ENCODE measurements at regions not wholly inside any gene's neighbourhood (a gene's known extent, or its start where the extent isn't known, plus 50 kb on each side); places are given as distances from the start of the nearest gene placed in this dataset.

DNA sequence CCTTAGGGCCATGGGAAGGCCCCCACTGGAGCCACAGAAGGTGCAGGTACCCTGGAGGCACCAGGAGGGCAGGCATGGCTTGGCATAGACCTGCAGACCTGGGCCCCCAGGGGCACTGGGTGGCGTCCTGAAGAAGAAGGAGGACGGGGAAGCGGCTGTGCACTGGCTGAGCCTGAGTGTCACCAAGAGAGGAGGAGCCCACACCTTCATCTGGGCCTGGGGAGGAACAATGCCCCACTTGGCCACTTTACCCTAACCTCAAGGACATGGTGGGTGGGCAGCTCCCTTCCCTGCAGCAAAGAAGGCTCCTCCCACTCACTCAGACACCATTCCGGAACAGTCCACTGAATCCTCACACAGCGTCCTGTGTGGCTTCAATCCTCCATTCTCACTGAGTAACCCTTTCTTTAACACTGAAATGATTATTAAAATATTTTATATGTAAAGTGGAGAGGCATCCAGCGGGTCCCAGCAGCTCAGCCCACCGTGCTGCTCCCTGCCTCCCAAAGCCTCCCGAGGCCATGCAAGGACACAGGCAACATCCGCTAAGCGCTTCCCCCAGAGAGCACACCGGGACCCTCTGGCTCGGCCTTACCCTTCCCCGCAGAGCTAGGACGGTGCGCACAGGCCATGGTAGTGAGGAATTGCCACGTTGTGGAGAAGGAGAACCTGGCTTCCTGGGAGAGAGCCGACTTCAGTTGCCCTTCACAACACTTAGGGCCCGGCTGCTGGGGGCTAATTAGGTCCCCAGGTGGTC is 516.7 kb upstream of the MGMT start:
- no peaks in the 10 kb centered on the region for H3K79me2 ChIP-seq (replicated peaks; ENCODE audit: insufficient read depth, low read length)
- no peak overlapping the region for H3K27ac ChIP-seq (ENCODE audit: low read length)
- H2AFZ ChIP-seq (ENCODE audit: low read depth, low read length), result no peak overlapping the region
- H3K36me3 ChIP-seq (ENCODE audit: insufficient read depth, low read length), result no peaks in the 10 kb centered on the region
- H3K4me3 ChIP-seq (ENCODE audit: low read length), result no peak overlapping the region
- no peaks in the 10 kb centered on the region for H3K27me3 ChIP-seq (ENCODE audit: insufficient read depth, low read depth, low read length)
- H3K9ac ChIP-seq (ENCODE audit: low read length), result no peak overlapping the region
- no peaks in the 10 kb centered on the region for H4K20me1 ChIP-seq (ENCODE audit: insufficient read depth)
- H3K4me2 ChIP-seq (ENCODE audit: low read length), result no peak overlapping the region
- H3K9me2 ChIP-seq (ENCODE audit: insufficient read depth, low read length), result no peaks in the 10 kb centered on the region
- no peaks in the 10 kb centered on the region for H3K9me3 ChIP-seq (ENCODE audit: low read length)
- TF ChIP-seq, protein P1, sequence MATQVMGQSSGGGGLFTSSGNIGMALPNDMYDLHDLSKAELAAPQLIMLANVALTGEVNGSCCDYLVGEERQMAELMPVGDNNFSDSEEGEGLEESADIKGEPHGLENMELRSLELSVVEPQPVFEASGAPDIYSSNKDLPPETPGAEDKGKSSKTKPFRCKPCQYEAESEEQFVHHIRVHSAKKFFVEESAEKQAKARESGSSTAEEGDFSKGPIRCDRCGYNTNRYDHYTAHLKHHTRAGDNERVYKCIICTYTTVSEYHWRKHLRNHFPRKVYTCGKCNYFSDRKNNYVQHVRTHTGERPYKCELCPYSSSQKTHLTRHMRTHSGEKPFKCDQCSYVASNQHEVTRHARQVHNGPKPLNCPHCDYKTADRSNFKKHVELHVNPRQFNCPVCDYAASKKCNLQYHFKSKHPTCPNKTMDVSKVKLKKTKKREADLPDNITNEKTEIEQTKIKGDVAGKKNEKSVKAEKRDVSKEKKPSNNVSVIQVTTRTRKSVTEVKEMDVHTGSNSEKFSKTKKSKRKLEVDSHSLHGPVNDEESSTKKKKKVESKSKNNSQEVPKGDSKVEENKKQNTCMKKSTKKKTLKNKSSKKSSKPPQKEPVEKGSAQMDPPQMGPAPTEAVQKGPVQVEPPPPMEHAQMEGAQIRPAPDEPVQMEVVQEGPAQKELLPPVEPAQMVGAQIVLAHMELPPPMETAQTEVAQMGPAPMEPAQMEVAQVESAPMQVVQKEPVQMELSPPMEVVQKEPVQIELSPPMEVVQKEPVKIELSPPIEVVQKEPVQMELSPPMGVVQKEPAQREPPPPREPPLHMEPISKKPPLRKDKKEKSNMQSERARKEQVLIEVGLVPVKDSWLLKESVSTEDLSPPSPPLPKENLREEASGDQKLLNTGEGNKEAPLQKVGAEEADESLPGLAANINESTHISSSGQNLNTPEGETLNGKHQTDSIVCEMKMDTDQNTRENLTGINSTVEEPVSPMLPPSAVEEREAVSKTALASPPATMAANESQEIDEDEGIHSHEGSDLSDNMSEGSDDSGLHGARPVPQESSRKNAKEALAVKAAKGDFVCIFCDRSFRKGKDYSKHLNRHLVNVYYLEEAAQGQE (IDR thresholded peaks at IDR 0.05; ENCODE audit: borderline replicate concordance), result no peak
- no peak for TF ChIP-seq SMC3 (conservative IDR thresholded peaks at IDR 0.05; ENCODE audit: poor library complexity)
- TF ChIP-seq, protein P2, sequence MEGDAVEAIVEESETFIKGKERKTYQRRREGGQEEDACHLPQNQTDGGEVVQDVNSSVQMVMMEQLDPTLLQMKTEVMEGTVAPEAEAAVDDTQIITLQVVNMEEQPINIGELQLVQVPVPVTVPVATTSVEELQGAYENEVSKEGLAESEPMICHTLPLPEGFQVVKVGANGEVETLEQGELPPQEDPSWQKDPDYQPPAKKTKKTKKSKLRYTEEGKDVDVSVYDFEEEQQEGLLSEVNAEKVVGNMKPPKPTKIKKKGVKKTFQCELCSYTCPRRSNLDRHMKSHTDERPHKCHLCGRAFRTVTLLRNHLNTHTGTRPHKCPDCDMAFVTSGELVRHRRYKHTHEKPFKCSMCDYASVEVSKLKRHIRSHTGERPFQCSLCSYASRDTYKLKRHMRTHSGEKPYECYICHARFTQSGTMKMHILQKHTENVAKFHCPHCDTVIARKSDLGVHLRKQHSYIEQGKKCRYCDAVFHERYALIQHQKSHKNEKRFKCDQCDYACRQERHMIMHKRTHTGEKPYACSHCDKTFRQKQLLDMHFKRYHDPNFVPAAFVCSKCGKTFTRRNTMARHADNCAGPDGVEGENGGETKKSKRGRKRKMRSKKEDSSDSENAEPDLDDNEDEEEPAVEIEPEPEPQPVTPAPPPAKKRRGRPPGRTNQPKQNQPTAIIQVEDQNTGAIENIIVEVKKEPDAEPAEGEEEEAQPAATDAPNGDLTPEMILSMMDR (IDR thresholded peaks at IDR 0.05; ENCODE audit: poor library complexity, severe bottlenecking), result no peak
- no peak for TF ChIP-seq RAD21 (conservative IDR thresholded peaks at IDR 0.05)
- TF ChIP-seq TAF1 (IDR thresholded peaks at IDR 0.05; ENCODE audit: low read depth), result no peak
- no peak for TF ChIP-seq MXI1 (conservative IDR thresholded peaks at IDR 0.05; ENCODE audit: poor library complexity, severe bottlenecking)
- TF ChIP-seq POLR2AphosphoS5 (IDR thresholded peaks at IDR 0.05), result no peak
- no peak for TF ChIP-seq EZH2 (IDR thresholded peaks at IDR 0.05; ENCODE audit: borderline replicate concordance, insufficient read depth, low read length, poor library complexity, severe bottlenecking)
- no peaks in the 10 kb centered on the region for H3F3A ChIP-seq (ENCODE audit: insufficient read depth, low read length, poor library complexity, severe bottlenecking)

DNA sequence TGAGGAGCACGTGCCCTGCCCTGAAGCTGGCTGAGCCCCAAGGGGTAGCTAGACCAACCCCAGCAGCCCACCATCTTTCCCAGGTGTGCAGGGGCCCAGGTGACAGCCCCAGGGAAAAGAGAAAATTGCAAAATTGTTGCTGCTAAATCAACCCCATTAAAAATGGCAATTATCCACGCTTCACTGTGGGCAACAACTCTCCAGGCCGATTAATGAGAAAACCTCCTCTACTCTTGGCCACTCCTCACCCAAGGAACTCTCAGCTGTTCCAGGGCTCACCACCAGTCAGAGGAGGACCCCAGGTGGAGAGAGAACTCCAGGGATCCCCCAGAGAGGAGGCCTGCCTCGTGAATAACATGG is 516.1 kb upstream of the MGMT start:
- no peaks in the 10 kb centered on the region for H3K9me3 ChIP-seq (ENCODE audit: low read length)
- H3K4me3 ChIP-seq (ENCODE audit: low read length), result no peak overlapping the region
- no peaks in the 10 kb centered on the region for H4K20me1 ChIP-seq (ENCODE audit: insufficient read depth)
- TF ChIP-seq RAD21 (conservative IDR thresholded peaks at IDR 0.05) (no peak), POLR2AphosphoS5 (IDR thresholded peaks at IDR 0.05) (no peak), EP300 (conservative IDR thresholded peaks at IDR 0.05; ENCODE audit: poor library complexity, severe bottlenecking) (no peak), MXI1 (conservative IDR thresholded peaks at IDR 0.05; ENCODE audit: poor library complexity, severe bottlenecking) (no peak), TAF1 (IDR thresholded peaks at IDR 0.05; ENCODE audit: low read depth) (no peak), SMC3 (conservative IDR thresholded peaks at IDR 0.05; ENCODE audit: poor library complexity) (no peak)
- TF ChIP-seq, protein P2 (IDR thresholded peaks at IDR 0.05; ENCODE audit: poor library complexity, severe bottlenecking), result no peak
- TF ChIP-seq, protein P1 (IDR thresholded peaks at IDR 0.05; ENCODE audit: borderline replicate concordance), result no peak
- no peaks in the 10 kb centered on the region for H3K36me3 ChIP-seq (ENCODE audit: insufficient read depth, low read length)
- no peaks in the 10 kb centered on the region for H3F3A ChIP-seq (ENCODE audit: insufficient read depth, low read length, poor library complexity, severe bottlenecking)
- H3K27ac ChIP-seq (ENCODE audit: low read length), result no peak overlapping the region
- H3K9ac ChIP-seq (ENCODE audit: low read length), result no peak overlapping the region
- no peaks in the 10 kb centered on the region for H3K9me2 ChIP-seq (ENCODE audit: insufficient read depth, low read length)
- no peak overlapping the region for H3K4me2 ChIP-seq (ENCODE audit: low read length)
- H3K79me2 ChIP-seq (replicated peaks; ENCODE audit: insufficient read depth, low read length), result no peaks in the 10 kb centered on the region
- no peaks in the 10 kb centered on the region for H3K27me3 ChIP-seq (ENCODE audit: insufficient read depth, low read depth, low read length)
- H2AFZ ChIP-seq (ENCODE audit: low read depth, low read length), result no peak overlapping the region
